GM12892 (cell line): ENCODE measurements at regions not wholly inside any gene's neighbourhood (a gene's known extent, or its start where the extent isn't known, plus 50 kb on each side); places are given as distances from the start of the nearest gene placed in this dataset.

Experiments used
- POLR2A ChIP-seq: IDR thresholded peaks from 2 replicates; pipeline ENCODE4 v1.6.1; 2011; ENCODE audit warnings: low read depth, low read length, control low read depth
- POLR2AphosphoS5 ChIP-seq: IDR thresholded peaks from 2 replicates; pipeline ENCODE4 v1.6.1; 2011; ENCODE audit warnings: low read depth, low read length, control low read depth
- TAF1 ChIP-seq: IDR thresholded peaks from 2 replicates; pipeline ENCODE4 v1.6.1; 2011; ENCODE audit warnings: low read depth, mild to moderate bottlenecking, control low read depth, low read length, borderline replicate concordance

GRCh38 chr6:21753241-21754108 is 159.9 kb downstream of the SOX4 start:
- TF ChIP-seq POLR2AphosphoS5, result no peak
- no peak for TF ChIP-seq TAF1
- TF ChIP-seq POLR2A, result no peak
